Naive thymus-derived CD4-positive, alpha-beta T cell (primary cell): ENCODE measurements at regions not wholly inside any gene's neighbourhood (a gene's known extent, or its start where the extent isn't known, plus 50 kb on each side); places are given as distances from the start of the nearest gene placed in this dataset.

Experiments
- ATAC-seq: fragments of 150-1000 bp; cut with Tn5 transposase; 2 replicates; pipeline ENCODE4 v1.10.0; 2021; ENCODE audit warnings: mild to moderate bottlenecking, moderate library complexity
- CTCF ChIA-PET: fragments of 350-600 bp; sonication (Branson Sonifier 250); formaldehyde crosslinking; loops from one replicate; lab custom pipeline; 2021; ENCODE audit warnings: antibody characterized with exemption; lab: Charles Lee
- POLR2A ChIA-PET: fragments of 350-600 bp; sonication (Branson Sonifier 250); formaldehyde crosslinking; loops from one replicate; lab custom pipeline; 2021; ENCODE audit warnings: antibody characterized with exemption, inconsistent platforms; lab: Charles Lee
- DNase-seq, 9 donors: peaks; one replicate each; pipeline versions ENCODE4 v3.0.0 to v3.0.0-alpha.2; 2020 to 2022; ENCODE audit warnings: mixed read lengths in 1 of 9
- H3K27ac ChIP-seq: one replicate; pipeline ENCODE4 v1.7.0; 2013; ENCODE audit warnings: mild to moderate bottlenecking, low read depth, low read length, moderate library complexity
- H3K27me3 ChIP-seq, 2 donors: one replicate each; pipeline ENCODE4 v1.7.0; 2013; ENCODE audit warnings: low read length in 2 of 2, mild to moderate bottlenecking in 2 of 2, moderate library complexity in 2 of 2; ENCODE audit not compliant: control insufficient read depth in 2 of 2, insufficient read depth in 2 of 2
- H3K36me3 ChIP-seq, 3 experiments: 1 replicate in 2 of 3; 2 replicates in 1 of 3; pipeline ENCODE4 v1.7.0; 2013; ENCODE audit warnings: low read length in 3 of 3, mild to moderate bottlenecking in 3 of 3, moderate library complexity in 1 of 3; ENCODE audit not compliant: insufficient read depth in 3 of 3, control insufficient read depth in 2 of 3
- H3K4me1 ChIP-seq, 2 donors: one replicate each; pipeline ENCODE4 v1.7.0; 2013; ENCODE audit warnings: low read length in 2 of 2, mild to moderate bottlenecking in 2 of 2, moderate library complexity in 1 of 2; ENCODE audit not compliant: control insufficient read depth in 2 of 2, insufficient read depth in 2 of 2
- H3K4me3 ChIP-seq: 2 replicates; pipeline ENCODE4 v1.7.0; 2013; ENCODE audit warnings: mild to moderate bottlenecking, low read length
- H3K9me3 ChIP-seq, 3 experiments: 1 replicate in 2 of 3; 2 replicates in 1 of 3; pipeline ENCODE4 v1.7.0; 2013; ENCODE audit warnings: low read length in 3 of 3; ENCODE audit not compliant: control insufficient read depth in 2 of 3
- H3K27ac Mint-ChIP-seq, 9 donors: one replicate each; pipeline ENCODE4 v1.8.0; 2020 to 2022; ENCODE audit warnings: mixed read lengths in 9 of 9, mild to moderate bottlenecking in 8 of 9, moderate library complexity in 5 of 9, inconsistent platforms in 2 of 9
- H3K27me3 Mint-ChIP-seq, 5 donors: one replicate each; pipeline ENCODE4 v1.8.0; 2021 to 2022; ENCODE audit warnings: mixed read lengths in 5 of 5, mild to moderate bottlenecking in 1 of 5
- H3K36me3 Mint-ChIP-seq, 5 donors: one replicate each; pipeline ENCODE4 v1.8.0; 2020 to 2022; ENCODE audit warnings: mixed read lengths in 5 of 5, mild to moderate bottlenecking in 3 of 5, inconsistent platforms in 1 of 5
- H3K4me1 Mint-ChIP-seq, 7 donors: one replicate each; pipeline ENCODE4 v1.8.0; 2020 to 2022; ENCODE audit warnings: mixed read lengths in 7 of 7, mild to moderate bottlenecking in 3 of 7, inconsistent platforms in 1 of 7
- H3K4me3 Mint-ChIP-seq, 10 donors: one replicate each; pipeline ENCODE4 v1.8.0; 2020 to 2022; ENCODE audit warnings: mild to moderate bottlenecking in 10 of 10, mixed read lengths in 10 of 10, moderate library complexity in 6 of 10, inconsistent platforms in 2 of 10
- H3K9me3 Mint-ChIP-seq, 11 donors: one replicate each; pipeline ENCODE4 v1.8.0; 2020 to 2022; ENCODE audit warnings: mixed read lengths in 11 of 11, mild to moderate bottlenecking in 4 of 11, inconsistent platforms in 1 of 11, moderate library complexity in 1 of 11
- intact Hi-C, 2 donors: fragments of 100-400 bp; cut with micrococcal nuclease; formaldehyde crosslinking; loops; one replicate each; pipeline ENCODE4 v1.15.1; 2023

- Histone ChIP-seq H3K4me1 (no peaks in the 10 kb centered on the region), H3K4me3 (no peak overlapping the region), H3K9me3 (no peaks in the 10 kb centered on the region), H3K36me3 (no peaks in the 10 kb centered on the region), H3K27me3 (no peaks in the 10 kb centered on the region), H3K27ac (no peak overlapping the region)
- ATAC-seq (no peak), DNase-seq (no peak)
- Mint-ChIP-seq H3K27ac (peak overlapping the region in 1 of 9 donors; percentile 7), H3K4me3 (no peak overlapping the region), H3K9me3 (peaks cover 0 to 5% (median 0%) of the 10 kb centered on the region in 11 donors), H3K4me1 (no peaks in the 10 kb centered on the region), H3K27me3 (peaks cover 0 to 4% (median 0%) of the 10 kb centered on the region in 5 donors), H3K36me3 (no peaks in the 10 kb centered on the region)
- intact Hi-C loops: no loop called here
- CTCF ChIA-PET: no interaction called here
- POLR2A ChIA-PET: no interaction called here
These were observed 77.5 kb upstream of the RMST start for GRCh38 chr12:97385121-97385520.

DNA sequence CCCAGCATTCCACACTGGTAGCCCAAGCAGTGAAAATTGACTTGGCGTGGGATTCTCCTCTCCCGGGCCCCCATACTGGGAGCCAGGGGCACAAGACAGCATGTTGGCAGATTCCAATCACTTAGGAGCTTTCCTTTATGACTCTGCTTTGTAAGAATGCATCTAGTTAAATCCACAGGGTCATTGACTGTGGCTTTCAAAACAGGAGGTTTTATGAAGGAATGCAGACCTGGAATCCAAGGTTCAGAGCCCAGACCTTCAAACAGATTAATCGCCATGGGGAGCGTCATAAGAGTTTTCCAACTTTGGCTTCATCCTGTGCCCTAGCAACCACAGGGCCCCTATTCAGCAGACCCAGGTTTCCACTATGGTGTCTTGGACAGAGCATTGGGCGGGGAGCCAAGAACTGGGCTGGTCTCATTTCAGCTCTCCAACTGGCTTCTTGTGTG lies 76.4 kb upstream of the RMST start:
- no peaks in the 10 kb centered on the region for H3K9me3 ChIP-seq
- H3K4me1 ChIP-seq: no peaks in the 10 kb centered on the region
- no peak for DNase-seq
- Mint-ChIP-seq H3K27ac (no peak overlapping the region), H3K4me1 (no peaks in the 10 kb centered on the region), H3K9me3 (peaks cover 0 to 5% (median 0%) of the 10 kb centered on the region in 11 donors), H3K4me3 (no peak overlapping the region), H3K27me3 (peaks cover 0 to 4% (median 3%) of the 10 kb centered on the region in 5 donors), H3K36me3 (no peaks in the 10 kb centered on the region)
- CTCF ChIA-PET: no interaction called here
- intact Hi-C loops: no loop called here
- ATAC-seq: no peak
- H3K36me3 ChIP-seq: no peaks in the 10 kb centered on the region
- H3K4me3 ChIP-seq: no peak overlapping the region
- POLR2A ChIA-PET: no interaction called here
- no peak overlapping the region for H3K27ac ChIP-seq
- no peaks in the 10 kb centered on the region for H3K27me3 ChIP-seq

DNA sequence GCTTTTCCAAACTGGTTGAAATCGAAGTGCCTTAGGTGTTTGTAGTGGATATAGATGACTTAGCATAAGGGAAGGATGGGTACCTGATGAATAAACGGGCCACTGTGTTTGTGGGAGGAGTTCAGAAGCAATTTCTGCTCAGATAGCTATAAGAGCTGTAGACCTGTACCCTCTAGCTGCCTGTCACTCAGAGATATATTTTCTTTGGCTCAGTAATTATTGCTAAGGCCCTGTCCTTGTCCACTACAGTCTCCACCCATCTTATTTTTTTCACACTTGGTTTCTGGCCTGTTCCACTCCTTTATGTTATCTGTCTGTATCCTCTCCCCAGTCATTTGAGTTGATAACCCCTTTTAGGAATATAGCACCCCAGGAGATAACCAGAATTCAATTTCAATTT lies 74.8 kb upstream of the RMST start:
- intact Hi-C loops: no loop called here
- no peak overlapping the region for H3K27ac ChIP-seq
- H3K4me1 ChIP-seq: no peaks in the 10 kb centered on the region
- no peaks in the 10 kb centered on the region for H3K9me3 ChIP-seq
- Mint-ChIP-seq H3K4me1 (no peaks in the 10 kb centered on the region), H3K36me3 (no peaks in the 10 kb centered on the region), H3K4me3 (no peak overlapping the region), H3K9me3 (no peaks in the 10 kb centered on the region), H3K27me3 (peaks cover 0 to 9% (median 6%) of the 10 kb centered on the region in 5 donors), H3K27ac (no peak overlapping the region)
- DNase-seq (no peak), ATAC-seq (no peak)
- no peak overlapping the region for H3K4me3 ChIP-seq
- CTCF ChIA-PET: no interaction called here
- POLR2A ChIA-PET: no interaction called here
- H3K36me3 ChIP-seq: no peaks in the 10 kb centered on the region
- H3K27me3 ChIP-seq: no peaks in the 10 kb centered on the region

GRCh38 chr12:97394657-97395056 lies 67.9 kb upstream of the RMST start:
- H3K4me3 Mint-ChIP-seq: no peak overlapping the region
- no peaks in the 10 kb centered on the region for H3K4me1 ChIP-seq
- ChIA-PET CTCF (no interaction called here), POLR2A (no interaction called here)
- no peak for DNase-seq
- no peaks in the 10 kb centered on the region for H3K36me3 Mint-ChIP-seq
- peaks cover 0 to 20% (median 10%) of the 10 kb centered on the region in 5 donors for H3K27me3 Mint-ChIP-seq
- intact Hi-C loops: no loop called here
- no peak overlapping the region for H3K27ac ChIP-seq
- no peaks in the 10 kb centered on the region for H3K27me3 ChIP-seq
- ATAC-seq: no peak
- no peaks in the 10 kb centered on the region for H3K9me3 ChIP-seq
- H3K9me3 Mint-ChIP-seq: no peaks in the 10 kb centered on the region
- H3K4me1 Mint-ChIP-seq: no peaks in the 10 kb centered on the region
- no peaks in the 10 kb centered on the region for H3K36me3 ChIP-seq
- no peak overlapping the region for H3K4me3 ChIP-seq
- H3K27ac Mint-ChIP-seq: no peak overlapping the region

- Mint-ChIP-seq H3K27ac (no peak overlapping the region), H3K4me1 (no peaks in the 10 kb centered on the region), H3K27me3 (peaks cover 0 to 15% (median 7%) of the 10 kb centered on the region in 5 donors), H3K4me3 (no peak overlapping the region), H3K9me3 (no peaks in the 10 kb centered on the region), H3K36me3 (no peaks in the 10 kb centered on the region)
- Histone ChIP-seq H3K27me3 (no peaks in the 10 kb centered on the region), H3K9me3 (no peaks in the 10 kb centered on the region), H3K4me1 (no peaks in the 10 kb centered on the region), H3K36me3 (no peaks in the 10 kb centered on the region), H3K27ac (no peak overlapping the region), H3K4me3 (no peak overlapping the region)
- no peak for DNase-seq
- POLR2A ChIA-PET: no interaction called here
- intact Hi-C loops: no loop called here
- no peak for ATAC-seq
- CTCF ChIA-PET: no interaction called here
These were observed 65.6 kb upstream of the RMST start for GRCh38 chr12:97397008-97397407.

DNA sequence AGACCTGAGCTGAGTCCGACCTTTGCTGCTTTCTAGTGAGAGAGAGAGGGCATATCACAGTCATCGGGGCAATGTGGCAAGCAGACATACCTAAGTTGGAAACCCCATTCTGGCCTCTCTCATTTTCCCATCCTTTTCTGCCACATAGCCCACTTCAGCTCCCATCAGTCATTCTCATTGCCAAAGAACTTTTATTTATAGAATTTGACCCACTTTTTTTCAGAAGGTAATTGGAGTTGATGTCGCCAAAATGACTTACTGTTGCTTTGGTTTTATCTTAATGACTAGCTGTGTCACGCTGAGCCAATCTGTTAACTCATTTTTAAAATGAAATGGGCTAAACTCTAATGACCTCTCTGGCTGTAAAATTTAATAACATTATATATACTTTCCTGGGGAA lies 63.9 kb upstream of the RMST start:
- DNase-seq: no peak
- ChIA-PET POLR2A (no interaction called here), CTCF (no interaction called here)
- Mint-ChIP-seq H3K27ac (no peak overlapping the region), H3K36me3 (no peaks in the 10 kb centered on the region), H3K4me1 (no peaks in the 10 kb centered on the region), H3K4me3 (no peak overlapping the region), H3K27me3 (peaks cover 0 to 9% (median 3%) of the 10 kb centered on the region in 5 donors), H3K9me3 (no peaks in the 10 kb centered on the region)
- Histone ChIP-seq H3K27me3 (no peaks in the 10 kb centered on the region), H3K4me1 (no peaks in the 10 kb centered on the region), H3K4me3 (no peak overlapping the region), H3K9me3 (no peaks in the 10 kb centered on the region), H3K36me3 (no peaks in the 10 kb centered on the region), H3K27ac (no peak overlapping the region)
- intact Hi-C loops: no loop called here
- ATAC-seq: no peak

DNA sequence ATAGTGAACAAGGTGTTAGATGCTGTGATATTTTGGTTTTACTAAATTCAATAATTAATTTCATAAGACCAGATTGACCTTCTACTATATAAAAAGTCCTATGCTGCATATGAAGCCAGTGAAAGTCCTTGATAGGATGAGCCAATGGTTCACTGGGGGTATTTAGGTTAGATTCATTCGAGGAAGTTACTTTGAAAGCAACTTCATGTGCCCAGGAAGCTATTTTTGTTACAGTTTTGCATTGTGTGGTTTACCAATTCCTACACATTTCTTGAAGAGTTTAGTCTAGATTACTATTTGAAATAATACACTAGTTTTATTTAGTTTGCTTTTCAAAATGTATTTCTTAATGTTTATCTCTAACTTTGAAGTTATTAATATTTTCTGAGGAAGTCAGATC lies 58.5 kb upstream of the RMST start:
- no peaks in the 10 kb centered on the region for H3K36me3 Mint-ChIP-seq
- Histone ChIP-seq H3K27ac (no peak overlapping the region), H3K4me1 (no peaks in the 10 kb centered on the region), H3K9me3 (no peaks in the 10 kb centered on the region), H3K4me3 (no peak overlapping the region), H3K36me3 (no peaks in the 10 kb centered on the region), H3K27me3 (no peaks in the 10 kb centered on the region)
- intact Hi-C loops: loop anchor here (1.0 to 10.0 kb wide), 3 partner anchors 417 to 829 kb away; no protein-coding TSS in a partner anchor
- no peaks in the 10 kb centered on the region for H3K4me1 Mint-ChIP-seq
- POLR2A ChIA-PET: no interaction called here
- H3K4me3 Mint-ChIP-seq: no peak overlapping the region
- ATAC-seq (no peak), DNase-seq (no peak)
- CTCF ChIA-PET: no interaction called here
- no peaks in the 10 kb centered on the region for H3K9me3 Mint-ChIP-seq
- H3K27ac Mint-ChIP-seq: no peak overlapping the region
- peaks cover 0 to 5% (median 0%) of the 10 kb centered on the region in 5 donors for H3K27me3 Mint-ChIP-seq
